Naive thymus-derived CD8-positive, alpha-beta T cell (primary cell): ENCODE measurements at regions not wholly inside any gene's neighbourhood (a gene's known extent, or its start where the extent isn't known, plus 50 kb on each side); places are given as distances from the start of the nearest gene placed in this dataset.

ENCODE experiments used
- ATAC-seq, 2 donors: fragments of 150-1000 bp; cut with Tn5 transposase in 1 of 2; sonication (Bioruptor Pico), chemical (Tn5 transposase) in 1 of 2; 1 replicate in 1 of 2; 2 replicates in 1 of 2; pipeline ENCODE4 v1.10.0; 2021; ENCODE audit warnings: mild to moderate bottlenecking in 2 of 2, moderate library complexity in 2 of 2
- POLR2A ChIA-PET: fragments of 350-600 bp; sonication (Branson Sonifier 250); formaldehyde crosslinking; loops from one replicate; lab custom pipeline; 2021; ENCODE audit warnings: antibody characterized with exemption; lab: Charles Lee
- DNase-seq, 10 donors: peaks; one replicate each; pipeline versions ENCODE4 v3.0.0 to v3.0.0-alpha.2; 2020 to 2022
- H3K27ac Mint-ChIP-seq, 10 donors: one replicate each; pipeline ENCODE4 v1.8.0; 2020 to 2022; ENCODE audit warnings: mild to moderate bottlenecking in 10 of 10, mixed read lengths in 10 of 10, moderate library complexity in 4 of 10, inconsistent platforms in 1 of 10
- H3K27me3 Mint-ChIP-seq, 5 donors: one replicate each; pipeline ENCODE4 v1.8.0; 2021 to 2022; ENCODE audit warnings: mixed read lengths in 5 of 5
- H3K36me3 Mint-ChIP-seq, 3 donors: one replicate each; pipeline ENCODE4 v1.8.0; 2020 to 2022; ENCODE audit warnings: mixed read lengths in 3 of 3, mild to moderate bottlenecking in 2 of 3, inconsistent platforms in 1 of 3
- H3K4me1 Mint-ChIP-seq, 4 donors: one replicate each; pipeline ENCODE4 v1.8.0; 2021 to 2022; ENCODE audit warnings: mixed read lengths in 4 of 4
- H3K4me3 Mint-ChIP-seq, 10 donors: one replicate each; pipeline ENCODE4 v1.8.0; 2020 to 2022; ENCODE audit warnings: mild to moderate bottlenecking in 10 of 10, mixed read lengths in 10 of 10, moderate library complexity in 6 of 10, inconsistent platforms in 1 of 10
- H3K9me3 Mint-ChIP-seq, 9 donors: one replicate each; pipeline ENCODE4 v1.8.0; 2020 to 2022; ENCODE audit warnings: mixed read lengths in 9 of 9, mild to moderate bottlenecking in 3 of 9, inconsistent platforms in 1 of 9, moderate library complexity in 1 of 9

- Mint-ChIP-seq H3K4me3 (no peak overlapping the region), H3K27me3 (peaks cover 0 to 7% (median 2%) of the 10 kb centered on the region in 5 donors), H3K9me3 (peaks cover 2 to 40% (median 14%) of the 10 kb centered on the region in 9 donors), H3K36me3 (no peaks in the 10 kb centered on the region), H3K27ac (no peak overlapping the region), H3K4me1 (no peaks in the 10 kb centered on the region)
- DNase-seq (no peak), ATAC-seq (no peak)
- POLR2A ChIA-PET, result no interaction called here
These were observed 393.3 kb downstream of the KIF4B start for GRCh38 chr5:155406815-155407214.

DNA sequence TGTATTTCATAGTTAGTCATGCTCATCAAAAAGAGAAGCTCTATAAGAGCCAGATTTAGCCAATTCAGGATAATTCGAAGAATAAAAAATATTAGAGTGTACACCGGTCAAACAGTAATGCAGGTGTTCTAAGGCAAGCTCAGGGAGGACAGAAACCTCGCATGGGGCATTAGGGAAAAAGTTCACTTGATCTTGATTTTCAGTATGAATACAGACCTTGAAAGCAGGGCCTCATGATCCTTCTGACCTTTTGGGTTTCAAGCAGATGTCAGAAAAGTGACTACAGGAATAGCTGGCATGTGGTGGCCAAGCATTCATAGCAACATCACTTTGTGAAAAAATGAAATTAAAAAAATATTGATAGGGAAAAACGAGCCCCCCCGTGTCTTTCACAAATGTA lies 394.9 kb downstream of the KIF4B start:
- Mint-ChIP-seq H3K4me1 (no peaks in the 10 kb centered on the region), H3K27me3 (peaks cover 0 to 7% (median 0%) of the 10 kb centered on the region in 5 donors), H3K9me3 (peaks cover 0 to 32% (median 14%) of the 10 kb centered on the region in 9 donors), H3K27ac (no peak overlapping the region), H3K36me3 (no peaks in the 10 kb centered on the region), H3K4me3 (no peak overlapping the region)
- no peak for ATAC-seq
- DNase-seq, result no peak
- POLR2A ChIA-PET, result no interaction called here

- Mint-ChIP-seq H3K9me3 (peaks cover 0 to 2% (median 0%) of the 10 kb centered on the region in 9 donors), H3K27ac (no peak overlapping the region), H3K27me3 (peaks cover 0 to 7% (median 0%) of the 10 kb centered on the region in 5 donors), H3K36me3 (no peaks in the 10 kb centered on the region), H3K4me1 (no peaks in the 10 kb centered on the region), H3K4me3 (no peak overlapping the region)
- DNase-seq (no peak), ATAC-seq (no peak)
- POLR2A ChIA-PET, result no interaction called here
These were observed 403.2 kb downstream of the KIF4B start for GRCh38 chr5:155416765-155417164.

- POLR2A ChIA-PET, result no interaction called here
- Mint-ChIP-seq H3K9me3 (peaks cover 0 to 2% (median 0%) of the 10 kb centered on the region in 9 donors), H3K27ac (no peak overlapping the region), H3K4me1 (no peaks in the 10 kb centered on the region), H3K36me3 (no peaks in the 10 kb centered on the region), H3K27me3 (no peaks in the 10 kb centered on the region), H3K4me3 (no peak overlapping the region)
- DNase-seq (no peak), ATAC-seq (no peak)
These were observed 405.5 kb downstream of the KIF4B start for GRCh38 chr5:155418960-155419579.

GRCh38 chr5:155430192-155430591 lies 416.6 kb downstream of the KIF4B start:
- Mint-ChIP-seq H3K36me3 (no peaks in the 10 kb centered on the region), H3K27me3 (peaks cover 0 to 9% (median 4%) of the 10 kb centered on the region in 5 donors), H3K27ac (no peak overlapping the region), H3K4me1 (peaks cover 0 to 5% (median 0%) of the 10 kb centered on the region in 4 donors), H3K4me3 (no peak overlapping the region), H3K9me3 (peaks cover 0 to 22% (median 0%) of the 10 kb centered on the region in 9 donors)
- ATAC-seq (no peak), DNase-seq (no peak)
- POLR2A ChIA-PET, result no interaction called here

GRCh38 chr5:155434267-155434666 lies 420.7 kb downstream of the KIF4B start:
- Mint-ChIP-seq H3K9me3 (peaks cover 0 to 14% (median 7%) of the 10 kb centered on the region in 9 donors), H3K27me3 (peaks cover 0 to 9% (median 3%) of the 10 kb centered on the region in 5 donors), H3K27ac (no peak overlapping the region), H3K4me1 (peaks cover 0 to 5% (median 0%) of the 10 kb centered on the region in 4 donors), H3K4me3 (no peak overlapping the region), H3K36me3 (no peaks in the 10 kb centered on the region)
- ATAC-seq (no peak), DNase-seq (no peak)
- POLR2A ChIA-PET, result no interaction called here

DNA sequence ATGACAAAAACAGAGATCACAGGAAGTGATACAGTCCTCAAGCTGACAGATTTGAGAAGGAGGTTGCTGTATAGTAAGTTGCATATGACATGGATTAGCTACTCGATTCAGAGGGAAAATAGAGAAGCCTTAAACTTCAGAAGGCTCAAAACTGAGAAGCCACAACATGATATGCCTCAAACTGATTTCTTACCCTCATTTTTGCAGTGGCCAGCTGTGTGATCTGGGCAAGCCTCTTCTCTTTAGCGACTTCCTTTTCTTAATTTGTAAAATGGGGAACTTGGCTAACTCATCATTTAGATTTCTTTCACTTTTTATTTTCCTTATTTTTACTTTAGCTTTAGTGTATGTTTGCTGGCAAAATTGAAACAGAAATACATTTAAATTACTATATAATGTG lies 421.1 kb downstream of the KIF4B start:
- H3K9me3 Mint-ChIP-seq, result peaks cover 0 to 14% (median 7%) of the 10 kb centered on the region in 9 donors
- ATAC-seq (no peak), DNase-seq (no peak)
- no peaks in the 10 kb centered on the region for H3K36me3 Mint-ChIP-seq
- H3K27me3 Mint-ChIP-seq, result peaks cover 0 to 9% (median 3%) of the 10 kb centered on the region in 5 donors
- H3K27ac Mint-ChIP-seq, result no peak overlapping the region
- H3K4me1 Mint-ChIP-seq, result peaks cover 0 to 5% (median 0%) of the 10 kb centered on the region in 4 donors
- POLR2A ChIA-PET, result no interaction called here
- H3K4me3 Mint-ChIP-seq, result no peak overlapping the region

- Mint-ChIP-seq H3K27me3 (peaks cover 0 to 3% (median 0%) of the 10 kb centered on the region in 5 donors), H3K4me3 (no peak overlapping the region), H3K27ac (no peak overlapping the region), H3K9me3 (peaks cover 0 to 25% (median 8%) of the 10 kb centered on the region in 9 donors), H3K4me1 (no peaks in the 10 kb centered on the region), H3K36me3 (no peaks in the 10 kb centered on the region)
- POLR2A ChIA-PET, result no interaction called here
- DNase-seq, result no peak
- no peak for ATAC-seq
These were observed 428.3 kb downstream of the KIF4B start for GRCh38 chr5:155441849-155442248.

GRCh38 chr5:155451106-155451505 lies 437.6 kb downstream of the KIF4B start:
- Mint-ChIP-seq H3K9me3 (peaks cover 0 to 27% (median 5%) of the 10 kb centered on the region in 9 donors), H3K27ac (no peak overlapping the region), H3K4me1 (no peaks in the 10 kb centered on the region), H3K27me3 (peaks cover 0 to 17% (median 0%) of the 10 kb centered on the region in 5 donors), H3K4me3 (no peak overlapping the region), H3K36me3 (no peaks in the 10 kb centered on the region)
- POLR2A ChIA-PET, result no interaction called here
- DNase-seq, result no peak
- ATAC-seq, result no peak

DNA sequence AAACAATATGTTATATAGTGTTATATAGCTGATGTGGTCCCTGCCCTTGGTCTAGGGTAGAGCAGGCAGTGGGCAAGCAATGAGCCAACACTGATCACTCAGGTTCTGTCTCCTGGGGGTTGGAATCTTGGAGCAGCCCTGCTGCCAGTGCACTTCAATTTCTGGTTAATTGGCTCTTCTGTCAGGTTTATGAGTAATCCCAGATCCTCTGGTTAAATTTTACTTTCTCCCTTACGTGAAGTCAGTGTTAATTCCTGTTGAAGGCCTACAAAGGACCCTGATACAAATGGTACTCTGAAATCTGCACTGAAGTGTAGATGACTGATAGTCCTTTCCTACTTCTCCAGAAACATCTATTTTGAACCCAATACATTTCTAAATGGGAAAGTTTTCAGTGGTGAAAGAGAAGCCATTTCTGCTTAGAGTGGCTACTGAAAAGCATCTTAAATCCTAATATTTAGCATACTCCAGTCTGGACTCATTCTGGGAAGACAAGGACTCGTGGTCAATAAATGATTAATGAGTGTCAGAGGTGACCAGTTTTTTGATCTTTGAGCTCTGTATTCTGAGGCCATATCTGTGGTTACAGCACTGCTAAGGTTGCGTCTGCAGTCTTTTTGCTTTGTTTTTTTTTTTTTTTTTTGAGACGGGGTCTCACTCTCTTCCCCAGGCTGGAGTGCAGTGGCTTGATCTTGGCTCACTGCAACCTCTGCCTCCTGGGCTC lies 442.4 kb downstream of the KIF4B start:
- no peak overlapping the region for H3K4me3 Mint-ChIP-seq
- POLR2A ChIA-PET, result no interaction called here
- no peak overlapping the region for H3K27ac Mint-ChIP-seq
- H3K9me3 Mint-ChIP-seq, result peaks cover 0 to 18% (median 0%) of the 10 kb centered on the region in 9 donors
- H3K27me3 Mint-ChIP-seq, result peaks cover 0 to 22% (median 4%) of the 10 kb centered on the region in 5 donors
- no peaks in the 10 kb centered on the region for H3K36me3 Mint-ChIP-seq
- H3K4me1 Mint-ChIP-seq, result no peaks in the 10 kb centered on the region
- ATAC-seq (no peak), DNase-seq (no peak)

GRCh38 chr5:155459889-155460500 lies 446.4 kb downstream of the KIF4B start:
- Mint-ChIP-seq H3K4me3 (no peak overlapping the region), H3K4me1 (no peaks in the 10 kb centered on the region), H3K9me3 (peaks cover 0 to 13% (median 2%) of the 10 kb centered on the region in 9 donors), H3K36me3 (no peaks in the 10 kb centered on the region), H3K27me3 (peaks cover 0 to 22% (median 3%) of the 10 kb centered on the region in 5 donors), H3K27ac (no peak overlapping the region)
- DNase-seq (no peak), ATAC-seq (no peak)
- POLR2A ChIA-PET, result no interaction called here

DNA sequence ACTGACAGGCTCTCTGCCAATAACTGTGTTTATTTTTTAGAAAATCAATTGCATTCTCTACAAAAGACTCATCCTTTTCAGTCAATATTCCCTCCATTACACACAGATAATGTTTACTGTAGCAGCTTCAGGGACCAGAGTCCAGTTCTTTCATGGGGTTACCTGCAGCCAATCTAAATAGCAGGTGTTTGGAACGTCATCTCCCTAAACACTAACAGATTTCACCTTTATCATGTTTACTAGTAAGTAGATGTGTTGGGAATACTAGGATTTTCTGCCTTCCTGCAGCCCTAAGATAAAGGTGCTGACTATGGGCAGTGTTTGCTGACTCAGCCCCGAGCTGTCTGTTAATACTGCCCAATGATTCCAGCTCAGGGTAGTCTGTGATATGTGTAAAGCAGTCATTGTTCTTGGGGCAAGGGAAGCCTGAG lies 447.0 kb downstream of the KIF4B start:
- DNase-seq (no peak), ATAC-seq (no peak)
- POLR2A ChIA-PET, result no interaction called here
- Mint-ChIP-seq H3K27ac (no peak overlapping the region), H3K4me1 (no peaks in the 10 kb centered on the region), H3K9me3 (peaks cover 0 to 13% (median 3%) of the 10 kb centered on the region in 9 donors), H3K27me3 (peaks cover 0 to 22% (median 3%) of the 10 kb centered on the region in 5 donors), H3K36me3 (no peaks in the 10 kb centered on the region), H3K4me3 (no peak overlapping the region)

DNA sequence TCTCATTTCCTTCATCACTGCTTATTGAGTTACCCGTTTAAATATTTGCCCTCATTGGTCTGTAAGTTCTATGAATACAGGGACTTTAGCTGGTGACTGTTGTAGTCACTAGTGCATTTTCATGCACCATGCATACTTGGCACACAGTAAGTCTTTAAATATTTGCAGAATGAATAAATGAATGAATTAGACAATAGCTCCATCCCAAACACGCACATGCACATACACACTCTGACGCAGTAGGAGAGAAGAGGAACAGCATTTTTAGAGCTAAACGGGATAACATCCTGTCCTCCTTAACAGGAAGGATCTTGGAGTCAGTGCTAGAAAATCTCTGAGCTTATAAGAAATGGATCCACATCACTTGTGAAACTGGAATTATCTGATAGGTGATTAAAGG lies 447.7 kb downstream of the KIF4B start:
- DNase-seq (no peak), ATAC-seq (no peak)
- Mint-ChIP-seq H3K4me1 (no peaks in the 10 kb centered on the region), H3K9me3 (peaks cover 0 to 13% (median 4%) of the 10 kb centered on the region in 9 donors), H3K36me3 (no peaks in the 10 kb centered on the region), H3K27me3 (peaks cover 3 to 22% (median 3%) of the 10 kb centered on the region in 5 donors), H3K4me3 (no peak overlapping the region), H3K27ac (no peak overlapping the region)
- POLR2A ChIA-PET, result no interaction called here
